Liver (tissue), 8 donors: ENCODE measurements at regions not wholly inside any gene's neighbourhood (a gene's known extent, or its start where the extent isn't known, plus 50 kb on each side); places are given as distances from the start of the nearest gene placed in this dataset.

Source experiments
- DNase-seq: peaks from one replicate; pipeline ENCODE4 v3.0.0-alpha.2; 2017; ENCODE audit warnings: low spot score
- H3K27ac ChIP-seq, 2 donors: one replicate each; pipeline ENCODE4 v1.7.0; 2013; ENCODE audit warnings: inconsistent platforms in 2 of 2, low read length in 2 of 2, control low read depth in 1 of 2, low read depth in 1 of 2, mild to moderate bottlenecking in 1 of 2
- H3K27me3 ChIP-seq, 4 donors: one replicate each; pipeline versions ENCODE4 v1.6.1 to v1.7.0; 2013; ENCODE audit warnings: low read length in 3 of 4, inconsistent platforms in 1 of 4, mild to moderate bottlenecking in 1 of 4, moderate library complexity in 1 of 4; ENCODE audit not compliant: control insufficient read depth in 4 of 4, insufficient read depth in 4 of 4
- H3K36me3 ChIP-seq, 4 donors: one replicate each; pipeline versions ENCODE4 v1.6.1 to v1.7.0; 2013; ENCODE audit warnings: low read length in 3 of 4, mild to moderate bottlenecking in 3 of 4, low read depth in 1 of 4, moderate library complexity in 1 of 4; ENCODE audit not compliant: control insufficient read depth in 4 of 4, insufficient read depth in 3 of 4
- H3K4me1 ChIP-seq, 4 donors: one replicate each; pipeline versions ENCODE4 v1.6.1 to v1.7.0; 2013; ENCODE audit warnings: low read length in 3 of 4, mild to moderate bottlenecking in 3 of 4, moderate library complexity in 1 of 4; ENCODE audit not compliant: control insufficient read depth in 4 of 4, insufficient read depth in 4 of 4
- H3K4me3 ChIP-seq, 3 donors: one replicate each; pipeline versions ENCODE4 v1.6.1 to v1.7.0; 2013; ENCODE audit warnings: low read length in 3 of 3, control low read depth in 1 of 3, low read depth in 1 of 3, mild to moderate bottlenecking in 1 of 3
- H3K9ac ChIP-seq, 2 donors: one replicate each; pipeline ENCODE4 v1.7.0; 2013; ENCODE audit warnings: low read length in 2 of 2, mild to moderate bottlenecking in 2 of 2, moderate library complexity in 2 of 2, control low read depth in 1 of 2, low read depth in 1 of 2
- H3K9me3 ChIP-seq, 4 donors: one replicate each; pipeline versions ENCODE4 v1.6.1 to v1.7.0; 2013; ENCODE audit warnings: low read length in 3 of 4; ENCODE audit not compliant: control insufficient read depth in 4 of 4
- ATF3 ChIP-seq: IDR thresholded peaks from 2 replicates; pipeline ENCODE4 v1.6.1; 2016; ENCODE audit warnings: antibody characterized with exemption
- CTCF ChIP-seq: fragments of 150-350 bp; IDR thresholded peaks from 2 replicates; pipeline ENCODE4 v1.5.1; 2017; ENCODE audit warnings: improper control_type of control experiment, low read depth, low read length; ENCODE audit not compliant: missing input control
- EGR1 ChIP-seq, 2 donors: IDR thresholded peaks; 2 replicates each; pipeline ENCODE4 v1.6.1; 2016 to 2018; ENCODE audit warnings: antibody characterized with exemption in 2 of 2, low read depth in 2 of 2
- FOXA1 ChIP-seq: IDR thresholded peaks from 2 replicates; pipeline ENCODE4 v1.6.1; 2016; ENCODE audit warnings: antibody characterized with exemption
- FOXA2 ChIP-seq: IDR thresholded peaks from 2 replicates; pipeline ENCODE4 v1.6.1; 2016; ENCODE audit warnings: antibody characterized with exemption
- HNF4A ChIP-seq, 2 donors: conservative IDR thresholded peaks; 2 replicates each; pipeline ENCODE4 v1.6.1; 2016; ENCODE audit warnings: antibody characterized with exemption in 2 of 2, mild to moderate bottlenecking in 2 of 2
- HNF4G ChIP-seq: IDR thresholded peaks from 2 replicates; pipeline ENCODE4 v1.6.1; 2016; ENCODE audit warnings: antibody characterized with exemption
- JUND ChIP-seq, 2 donors: IDR thresholded peaks; 2 replicates each; pipeline ENCODE4 v1.6.1; 2016; ENCODE audit warnings: antibody characterized with exemption in 2 of 2
- MAX ChIP-seq: IDR thresholded peaks from 2 replicates; pipeline ENCODE4 v1.6.1; 2016; ENCODE audit warnings: antibody characterized with exemption
- NR2F2 ChIP-seq: IDR thresholded peaks from 2 replicates; pipeline ENCODE4 v1.6.1; 2016; ENCODE audit warnings: antibody characterized with exemption
- RAD21 ChIP-seq, 2 donors: IDR thresholded peaks; 2 replicates each; pipeline ENCODE4 v1.6.1; 2016; ENCODE audit warnings: antibody characterized with exemption in 2 of 2, mild to moderate bottlenecking in 2 of 2
- REST ChIP-seq: IDR thresholded peaks from 2 replicates; pipeline ENCODE4 v1.6.1; 2016; ENCODE audit warnings: antibody characterized with exemption, mild to moderate bottlenecking
- RXRA ChIP-seq, 2 donors: IDR thresholded peaks; 2 replicates each; pipeline ENCODE4 v1.6.1; 2017 to 2018; ENCODE audit warnings: antibody characterized with exemption in 2 of 2, mild to moderate bottlenecking in 1 of 2
- SP1 ChIP-seq: IDR thresholded peaks from 2 replicates; pipeline ENCODE4 v1.6.1; 2018; ENCODE audit warnings: antibody characterized with exemption, mild to moderate bottlenecking
- TAF1 ChIP-seq: conservative IDR thresholded peaks from 2 replicates; pipeline ENCODE4 v1.6.1; 2016; ENCODE audit warnings: antibody characterized with exemption, mild to moderate bottlenecking
- YY1 ChIP-seq: IDR thresholded peaks from 2 replicates; pipeline ENCODE4 v1.6.1; 2016; ENCODE audit warnings: antibody characterized with exemption, mild to moderate bottlenecking
- ZBTB33 ChIP-seq: IDR thresholded peaks from 2 replicates; pipeline ENCODE4 v1.6.1; 2016; ENCODE audit warnings: antibody characterized with exemption
- WGBS: extraction: QIAGEN DNeasy Blood & Tissue Kit; methylation state at CpG from one replicate; pipeline ENCODE4 v1.1.7; 2013; 5-methylcytosine and 5-hydroxymethylcytosine counted together
- donor health status: healthy.
- donor health status: healthy.
- donor health status: healthy.
- donor health status: healthy.
- donor health status: healthy.

GRCh38 chr11:41786087-41786486 lies 326.6 kb upstream of the LRRC4C start:
- WGBS: 11% methylated on average over 1 of the region's 1 CpG
- Histone ChIP-seq H3K27ac (no peak overlapping the region), H3K4me1 (no peaks in the 10 kb centered on the region), H3K9me3 (no peaks in the 10 kb centered on the region), H3K27me3 (no peaks in the 10 kb centered on the region), H3K36me3 (no peaks in the 10 kb centered on the region), H3K9ac (no peak overlapping the region), H3K4me3 (no peak overlapping the region)
- TF ChIP-seq ATF3: no peak
- no peak for TF ChIP-seq ZBTB33
- TF ChIP-seq NR2F2: no peak
- no peak for TF ChIP-seq JUND (IDR thresholded peaks at IDR 0.05)
- no peak for TF ChIP-seq HNF4G
- no peak for TF ChIP-seq FOXA2
- TF ChIP-seq TAF1: no peak
- TF ChIP-seq SP1: no peak
- no peak for TF ChIP-seq MAX
- no peak for TF ChIP-seq HNF4A (conservative IDR thresholded peaks at IDR 0.05)
- no peak for TF ChIP-seq RAD21 (IDR thresholded peaks at IDR 0.05)
- TF ChIP-seq RXRA (IDR thresholded peaks at IDR 0.05): no peak
- TF ChIP-seq EGR1 (IDR thresholded peaks at IDR 0.05; ENCODE audit: low read depth in 2 of 2): no peak
- no peak for TF ChIP-seq REST
- no peak for TF ChIP-seq YY1
- TF ChIP-seq CTCF: no peak
- no peak for DNase-seq

GRCh38 chr11:41788177-41788576 lies 328.7 kb upstream of the LRRC4C start:
- 86% methylated on average over 23 of the region's 23 CpGs for WGBS
- no peak overlapping the region for H3K27ac ChIP-seq
- H3K27me3 ChIP-seq: no peaks in the 10 kb centered on the region
- H3K4me3 ChIP-seq: no peak overlapping the region
- DNase-seq: no peak
- no peak overlapping the region for H3K9ac ChIP-seq
- no peaks in the 10 kb centered on the region for H3K4me1 ChIP-seq
- no peaks in the 10 kb centered on the region for H3K9me3 ChIP-seq
- H3K36me3 ChIP-seq: no peaks in the 10 kb centered on the region
- no peak for TF ChIP-seq CTCF
- no peak for TF ChIP-seq NR2F2
- TF ChIP-seq ZBTB33: no peak
- TF ChIP-seq FOXA1: no peak
- TF ChIP-seq JUND (IDR thresholded peaks at IDR 0.05): no peak
- no peak for TF ChIP-seq REST
- no peak for TF ChIP-seq SP1
